C4-2B (cell line): ENCODE measurements at regions not wholly inside any gene's neighbourhood (a gene's known extent, or its start where the extent isn't known, plus 50 kb on each side); places are given as distances from the start of the nearest gene placed in this dataset.

Experiments used
- CTCF ChIP-seq: fragments of 450-650 bp; conservative IDR thresholded peaks from 2 replicates; pipeline ENCODE4 v1.5.1; 2017; ENCODE audit warnings: mild to moderate bottlenecking
- ZFX ChIP-seq: fragments of 450-650 bp; IDR thresholded peaks from 2 replicates; pipeline ENCODE4 v1.6.1; 2017

- no peak for TF ChIP-seq CTCF
- no peak for TF ChIP-seq ZFX
Observed at GRCh38 chr6:115863211-115863610, 197.5 kb downstream of the FRK start.
